Right kidney (tissue), 1 donor: ENCODE measurements at regions not wholly inside any gene's neighbourhood (a gene's known extent, or its start where the extent isn't known, plus 50 kb on each side); places are given as distances from the start of the nearest gene placed in this dataset.
"Not testable (repeated sequence)": the region's sequence is repeated elsewhere in the genome, so short reads cannot be mapped to it uniquely, and the experiment has no call there.

Experiments used
- DNase-seq: peaks from one replicate; pipeline ENCODE4 v3.0.0-alpha.2; 2016

DNA sequence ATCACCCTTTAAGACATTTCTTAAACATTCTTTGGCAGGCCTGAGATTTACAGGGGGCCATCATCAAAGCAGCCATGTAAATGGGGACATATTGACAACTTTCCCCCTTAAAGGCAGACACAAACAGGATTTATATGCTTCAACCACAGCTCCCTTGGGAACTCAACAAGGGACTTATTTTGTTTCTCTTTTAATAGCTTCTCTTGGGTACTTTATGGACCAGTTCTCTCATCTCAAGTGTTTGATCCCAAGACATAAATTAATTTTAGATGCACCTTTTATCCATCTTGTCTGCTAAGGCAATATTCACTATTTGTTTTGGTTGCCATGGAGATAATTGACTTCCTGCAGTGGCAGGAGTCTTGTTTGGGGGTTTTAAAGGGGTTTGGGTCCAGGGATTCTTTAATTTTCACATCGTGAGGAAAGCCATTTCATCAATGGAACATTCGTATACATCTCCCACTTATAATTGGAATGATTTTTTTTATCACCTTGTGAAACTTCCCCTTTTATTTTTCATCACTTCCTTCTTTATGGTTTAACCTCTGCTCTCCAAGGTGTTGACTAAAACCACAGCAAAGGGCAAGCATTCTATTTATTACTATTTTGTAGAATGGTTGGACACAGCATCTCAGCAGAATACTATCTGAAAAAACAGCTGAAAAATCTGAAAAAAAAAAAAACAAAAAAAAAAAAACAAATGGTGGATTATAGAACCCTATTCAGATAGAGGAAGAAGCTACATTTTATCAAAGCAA, 726.0 kb downstream of the DIAPH3 start:
- DNase-seq, result no peak

DNA sequence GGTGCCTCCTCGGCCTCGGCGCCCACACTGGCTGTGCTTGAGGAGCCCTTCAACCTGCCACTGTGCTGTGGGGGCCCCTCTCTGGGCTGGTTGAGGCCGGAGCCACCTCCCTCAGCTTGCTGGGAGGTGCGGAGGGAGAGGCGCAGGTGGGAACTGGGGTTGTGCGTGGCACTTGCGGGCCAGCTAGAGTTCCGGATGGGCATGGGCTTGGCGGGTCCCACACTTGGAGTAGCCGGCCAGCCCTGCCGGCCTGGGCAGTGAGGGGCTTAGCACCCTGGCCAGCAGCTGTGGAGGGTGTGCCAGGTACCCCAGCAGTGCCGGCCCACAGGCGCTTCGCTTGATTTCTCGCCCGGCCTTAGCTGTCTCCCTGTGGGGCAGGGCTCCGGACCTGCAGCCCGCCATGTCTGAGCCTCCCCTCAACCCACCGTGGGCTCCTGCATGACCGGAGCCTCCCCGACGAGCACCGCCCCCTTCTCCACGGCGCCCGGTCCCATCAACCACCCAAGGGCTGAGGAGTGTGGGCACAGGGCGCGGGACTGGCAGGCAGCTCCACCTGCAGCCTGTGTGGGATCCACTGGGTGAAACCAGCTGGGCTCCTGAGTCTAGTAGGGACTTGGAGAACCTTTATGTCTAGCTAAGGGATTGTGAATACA, 723.8 kb downstream of the DIAPH3 start:
- DNase-seq, result no peak

DNA sequence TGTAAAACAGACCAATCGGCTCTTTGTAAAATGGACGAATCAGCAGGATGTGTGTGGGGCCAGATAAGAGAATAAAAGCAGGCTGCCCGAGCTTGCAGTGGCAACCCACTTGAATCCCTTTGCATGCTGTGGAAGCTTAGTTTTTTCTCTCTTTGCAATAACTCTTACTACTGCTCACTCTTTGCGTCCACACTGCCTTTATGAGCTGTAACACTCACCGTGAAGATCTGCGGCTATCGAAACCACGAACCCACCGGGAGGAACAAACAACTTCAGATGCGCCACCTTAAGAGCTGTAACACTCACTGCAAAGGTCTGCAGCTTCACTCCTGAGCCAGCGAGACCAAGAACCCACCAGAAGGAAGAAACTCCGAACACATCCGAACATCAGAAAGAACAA, 722.7 kb downstream of the DIAPH3 start:
- DNase-seq, result not testable (repeated sequence)

DNA sequence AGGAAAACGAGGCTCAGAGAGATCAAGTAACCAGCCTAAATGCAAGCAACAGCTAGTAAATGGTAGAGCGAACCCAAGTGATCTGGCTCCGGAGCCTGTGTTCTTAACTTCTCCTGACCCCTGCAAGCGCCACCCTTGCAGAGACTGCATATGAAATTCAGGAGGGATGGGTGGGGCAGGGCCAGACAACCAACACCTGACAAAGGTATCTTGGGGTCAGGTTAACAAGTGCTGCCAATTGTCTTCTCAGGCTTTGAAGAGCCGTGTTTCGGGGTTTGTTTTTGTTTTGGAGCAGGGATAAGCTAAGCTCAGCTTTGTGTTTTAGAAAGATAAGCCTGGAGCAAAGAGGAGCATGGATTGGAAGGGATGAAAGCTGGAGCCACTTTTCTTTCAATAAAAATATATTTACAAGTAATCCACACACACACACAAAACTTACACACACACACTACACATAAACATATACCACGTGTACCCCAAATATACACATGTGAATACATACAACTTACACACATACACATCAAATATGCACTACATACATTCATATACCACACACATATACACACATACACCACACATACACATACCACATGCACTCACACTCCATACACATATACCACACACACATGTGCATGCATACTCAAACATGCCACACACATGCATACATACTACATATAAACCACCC, 722.0 kb downstream of the DIAPH3 start:
- no peak for DNase-seq

DNA sequence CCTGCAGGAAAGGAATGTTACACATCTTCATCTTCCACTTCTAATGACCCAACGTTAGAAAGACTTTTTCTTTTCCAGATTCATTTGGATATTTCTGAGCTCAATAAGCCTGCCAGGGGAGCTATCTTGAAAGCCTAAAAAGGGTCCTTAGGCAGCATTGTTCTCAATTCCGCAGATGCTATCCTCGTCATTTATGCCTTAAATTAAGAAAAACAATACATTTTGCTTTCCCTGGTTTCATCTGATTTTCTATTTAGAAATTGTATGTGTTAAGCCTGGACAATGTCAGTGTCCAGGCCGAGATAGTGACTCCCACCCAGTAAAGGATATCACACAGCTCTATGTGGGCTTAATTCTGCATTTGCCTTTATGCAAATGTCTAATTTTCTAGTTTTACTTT, 721.3 kb downstream of the DIAPH3 start:
- DNase-seq, result no peak

- no peak for DNase-seq
Measured at GRCh38 chr13:59442944-59443486, 720.7 kb downstream of the DIAPH3 start.

DNA sequence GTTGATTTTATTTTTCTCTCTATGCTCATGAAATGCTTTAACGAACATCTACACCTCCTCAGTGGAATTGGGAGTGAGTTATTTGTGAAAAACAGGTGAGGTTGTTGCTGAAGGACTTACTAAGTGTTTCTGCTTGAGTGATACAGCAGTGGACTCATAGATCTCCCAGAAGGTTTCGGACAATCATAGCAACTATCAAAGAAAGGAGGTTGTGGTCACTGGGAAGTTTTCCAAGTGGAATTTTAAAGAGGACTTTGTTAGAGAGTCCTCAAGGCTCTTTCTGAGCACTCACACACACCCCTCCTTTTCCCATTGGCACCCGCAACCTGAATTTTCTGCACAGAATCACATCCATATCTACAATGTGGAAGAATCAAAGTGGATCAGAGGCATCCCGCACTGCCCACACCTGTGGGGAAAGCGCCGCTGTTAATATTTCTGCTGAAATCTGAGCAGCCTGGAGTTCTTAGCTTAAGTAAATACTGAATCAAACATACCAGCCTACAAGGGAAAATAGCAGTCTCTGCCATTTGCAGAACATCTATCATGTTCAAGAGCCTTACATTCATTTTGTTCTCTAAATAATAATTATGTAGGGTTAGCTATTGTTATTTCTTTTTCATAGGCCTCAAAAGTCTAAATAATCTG, 719.4 kb downstream of the DIAPH3 start:
- DNase-seq, result no peak

- DNase-seq, result no peak
Measured at GRCh38 chr13:59445812-59446211, 717.9 kb downstream of the DIAPH3 start.

DNA sequence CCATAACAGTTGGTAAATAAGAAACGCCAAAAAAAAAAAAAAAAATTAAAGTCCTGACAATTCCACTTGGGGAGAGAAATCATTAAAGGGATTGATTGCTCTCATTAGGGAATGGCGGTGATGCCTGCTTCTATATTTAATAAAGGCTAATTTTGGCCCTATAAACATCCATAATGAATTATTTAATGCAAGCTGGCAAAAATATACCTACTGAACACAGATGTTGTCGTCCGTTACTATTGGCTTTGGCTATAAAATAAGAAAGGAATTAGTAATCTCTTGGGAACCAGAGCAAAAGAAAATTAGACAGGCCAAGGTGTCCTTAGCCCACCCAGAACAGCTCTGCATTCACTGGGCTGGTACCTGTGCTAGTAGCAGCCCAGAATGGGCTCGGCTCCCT, 717.3 kb downstream of the DIAPH3 start:
- DNase-seq, result no peak

GRCh38 chr13:59447031-59447430, 716.7 kb downstream of the DIAPH3 start:
- DNase-seq, result no peak

- no peak for DNase-seq
Measured at GRCh38 chr13:59447846-59448620, 715.7 kb downstream of the DIAPH3 start.

GRCh38 chr13:59449750-59450149, 714.0 kb downstream of the DIAPH3 start:
- no peak for DNase-seq

DNA sequence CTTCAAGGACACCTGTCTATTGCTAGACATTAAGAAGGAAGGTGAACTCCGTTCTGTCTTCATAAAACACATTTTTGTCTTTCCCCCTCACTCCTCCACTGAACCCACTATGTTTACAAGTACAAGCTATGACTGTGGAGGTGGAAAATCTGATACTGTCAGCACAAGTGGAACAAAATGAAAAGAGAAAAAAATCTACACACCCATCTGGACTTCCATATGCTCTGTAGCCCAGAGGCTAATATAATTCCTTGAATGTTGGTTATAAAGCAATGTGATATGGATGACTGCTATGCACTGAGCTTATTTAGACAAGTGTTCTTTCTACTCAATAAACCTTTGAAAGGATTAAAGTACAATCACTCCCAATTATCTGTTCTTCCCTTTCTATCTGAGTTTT, 713.5 kb downstream of the DIAPH3 start:
- no peak for DNase-seq

- no peak for DNase-seq
Measured at GRCh38 chr13:59451236-59451635, 712.5 kb downstream of the DIAPH3 start.

DNA sequence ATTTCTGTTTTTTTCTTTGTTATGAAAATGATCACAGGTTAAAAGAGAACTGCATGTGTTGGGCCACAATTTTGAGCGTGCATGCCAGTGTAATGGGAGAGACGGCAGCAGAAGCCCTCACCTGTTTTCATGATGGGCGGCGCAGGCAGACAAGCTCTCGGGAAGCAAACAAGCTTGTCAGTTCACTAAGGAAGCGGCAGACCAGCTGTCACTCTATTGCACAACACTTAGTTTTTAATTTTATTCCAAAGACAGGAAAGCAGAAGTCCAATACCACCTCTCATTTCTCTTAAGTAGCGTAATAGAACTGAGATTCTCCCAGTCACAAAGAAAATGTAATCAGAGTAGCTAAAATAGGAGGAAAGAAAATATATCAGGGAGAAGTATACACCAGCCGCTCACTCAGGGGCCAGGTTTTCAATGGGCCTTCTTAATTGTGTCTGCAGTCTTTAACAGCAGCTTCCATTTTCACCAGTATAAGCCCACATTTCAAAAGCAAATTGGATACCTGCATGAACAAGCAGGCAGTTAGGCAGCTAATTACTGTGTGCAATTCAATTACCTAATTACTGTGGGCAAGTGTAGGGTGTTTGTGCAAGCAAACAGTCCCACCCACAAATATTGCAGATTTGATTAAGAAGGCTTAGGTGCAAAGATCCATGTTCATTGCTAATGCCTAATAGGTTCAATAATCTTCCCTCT, 711.4 kb downstream of the DIAPH3 start:
- DNase-seq, result no peak

GRCh38 chr13:59458908-59459579, 704.7 kb downstream of the DIAPH3 start:
- no peak for DNase-seq

- no peak for DNase-seq
Measured at GRCh38 chr13:59459972-59460371, 703.8 kb downstream of the DIAPH3 start.

- DNase-seq, result no peak
Measured at GRCh38 chr13:59461411-59461810, 702.3 kb downstream of the DIAPH3 start.

DNA sequence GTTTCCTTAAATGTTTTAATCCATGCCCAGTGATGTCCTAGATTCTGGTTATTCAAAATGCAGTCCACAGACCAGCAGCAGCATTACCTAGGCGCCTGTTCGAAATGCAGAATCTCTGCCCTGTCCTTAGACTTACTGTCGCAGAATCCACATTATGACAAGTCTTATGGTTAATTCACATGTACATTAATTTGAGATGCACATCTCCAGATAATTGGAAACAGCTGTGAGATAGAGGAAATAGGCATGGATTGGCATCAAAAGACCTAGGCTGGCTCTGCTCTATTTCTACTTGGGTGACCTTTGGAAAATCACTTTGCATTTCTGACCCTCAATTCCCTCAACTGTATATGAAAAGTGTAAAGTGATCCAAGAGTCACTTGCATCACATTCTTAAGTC, 700.7 kb downstream of the DIAPH3 start:
- DNase-seq, result no peak

GRCh38 chr13:59464926-59465325, 698.8 kb downstream of the DIAPH3 start:
- DNase-seq, result no peak

DNA sequence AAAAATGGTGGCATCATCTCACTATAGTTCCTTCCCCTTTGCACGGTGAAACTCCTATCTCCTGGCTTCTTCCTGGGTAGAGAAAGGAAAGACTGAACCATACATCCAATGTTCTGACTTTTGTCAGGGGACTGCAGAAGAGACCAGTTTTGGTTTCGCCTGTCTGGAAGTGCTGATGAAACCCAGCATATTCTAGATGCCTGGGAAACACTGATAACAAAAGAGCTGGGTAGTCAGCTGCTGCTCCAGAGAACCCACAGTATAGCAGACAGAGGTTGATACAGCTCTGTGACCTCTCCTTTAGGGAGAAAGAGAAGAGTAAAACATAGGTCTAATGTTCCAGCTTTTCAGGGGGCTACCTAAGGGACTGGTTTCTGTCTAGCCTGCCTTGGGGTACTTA, 695.3 kb downstream of the DIAPH3 start:
- DNase-seq, result no peak
